ENCODE measurements at regions not wholly inside any gene's neighbourhood (a gene's known extent, or its start where the extent isn't known, plus 50 kb on each side); places are given as distances from the start of the nearest gene placed in this dataset.

GRCh38 chr1:177487481-177487880, 316.7 kb downstream of the BRINP2 start:
- Mint-ChIP-seq H3K4me3 (no peak overlapping the region), H3K27me3 (no peaks in the 10 kb centered on the region), H3K9me3 (peaks cover 0 to 22% (median 7%) of the 10 kb centered on the region in 11 donors), H3K4me1 (no peaks in the 10 kb centered on the region), H3K36me3 (no peaks in the 10 kb centered on the region), H3K27ac (no peak overlapping the region)
- ChIA-PET POLR2A (no interaction called here), CTCF (interaction anchor here (0.7 kb wide), 1 partner anchor 779 kb away, joined by 3 read pairs; no protein-coding TSS in a partner anchor)
- H3K4me3 ChIP-seq (ENCODE audit: low read length): no peak overlapping the region
- H3K36me3 ChIP-seq (ENCODE audit: control insufficient read depth in 2 of 3, insufficient read depth in 3 of 3, low read length in 3 of 3): no peaks in the 10 kb centered on the region
- peaks cover 0 to 3% (median 0%) of the 10 kb centered on the region in 3 experiments for H3K9me3 ChIP-seq (ENCODE audit: control insufficient read depth in 2 of 3, low read length in 3 of 3)
- DNase-seq: no peak
- no peaks in the 10 kb centered on the region for H3K27me3 ChIP-seq (ENCODE audit: control insufficient read depth in 2 of 2, insufficient read depth in 2 of 2, low read length in 2 of 2)
- intact Hi-C loops (cut with micrococcal nuclease): no loop called here
- ATAC-seq: no peak
- no peaks in the 10 kb centered on the region for H3K4me1 ChIP-seq (ENCODE audit: control insufficient read depth in 2 of 2, insufficient read depth in 2 of 2, low read length in 2 of 2)
- no peak overlapping the region for H3K27ac ChIP-seq (ENCODE audit: low read depth, low read length)

GRCh38 chr1:177480741-177481305, 310.1 kb downstream of the BRINP2 start:
- Histone ChIP-seq H3K36me3 (ENCODE audit: control insufficient read depth in 2 of 3, insufficient read depth in 3 of 3, low read length in 3 of 3) (no peaks in the 10 kb centered on the region), H3K4me1 (ENCODE audit: control insufficient read depth in 2 of 2, insufficient read depth in 2 of 2, low read length in 2 of 2) (no peaks in the 10 kb centered on the region), H3K27ac (ENCODE audit: low read depth, low read length) (no peak overlapping the region), H3K4me3 (ENCODE audit: low read length) (no peak overlapping the region), H3K9me3 (ENCODE audit: control insufficient read depth in 2 of 3, low read length in 3 of 3) (no peaks in the 10 kb centered on the region), H3K27me3 (ENCODE audit: control insufficient read depth in 2 of 2, insufficient read depth in 2 of 2, low read length in 2 of 2) (no peaks in the 10 kb centered on the region)
- DNase-seq (no peak), ATAC-seq (no peak)
- ChIA-PET CTCF (no interaction called here), POLR2A (no interaction called here)
- peaks cover 0 to 20% (median 9%) of the 10 kb centered on the region in 11 donors for H3K9me3 Mint-ChIP-seq
- H3K27ac Mint-ChIP-seq: no peak overlapping the region
- no peaks in the 10 kb centered on the region for H3K36me3 Mint-ChIP-seq
- no peaks in the 10 kb centered on the region for H3K27me3 Mint-ChIP-seq
- intact Hi-C loops (cut with micrococcal nuclease): no loop called here
- H3K4me3 Mint-ChIP-seq: no peak overlapping the region
- H3K4me1 Mint-ChIP-seq: peaks cover 0 to 2% (median 0%) of the 10 kb centered on the region in 7 donors

GRCh38 chr1:177479600-177479999, 308.8 kb downstream of the BRINP2 start:
- Mint-ChIP-seq H3K27ac (no peak overlapping the region), H3K4me3 (no peak overlapping the region), H3K4me1 (peaks cover 0 to 2% (median 0%) of the 10 kb centered on the region in 7 donors), H3K27me3 (no peaks in the 10 kb centered on the region), H3K36me3 (no peaks in the 10 kb centered on the region), H3K9me3 (peaks cover 0 to 17% (median 9%) of the 10 kb centered on the region in 11 donors)
- Histone ChIP-seq H3K27me3 (ENCODE audit: control insufficient read depth in 2 of 2, insufficient read depth in 2 of 2, low read length in 2 of 2) (no peaks in the 10 kb centered on the region), H3K4me3 (ENCODE audit: low read length) (no peak overlapping the region), H3K4me1 (ENCODE audit: control insufficient read depth in 2 of 2, insufficient read depth in 2 of 2, low read length in 2 of 2) (no peaks in the 10 kb centered on the region), H3K27ac (ENCODE audit: low read depth, low read length) (no peak overlapping the region), H3K36me3 (ENCODE audit: control insufficient read depth in 2 of 3, insufficient read depth in 3 of 3, low read length in 3 of 3) (no peaks in the 10 kb centered on the region), H3K9me3 (ENCODE audit: control insufficient read depth in 2 of 3, low read length in 3 of 3) (no peaks in the 10 kb centered on the region)
- CTCF ChIA-PET: no interaction called here
- no peak for DNase-seq
- no peak for ATAC-seq
- POLR2A ChIA-PET: no interaction called here
- intact Hi-C loops (cut with micrococcal nuclease): no loop called here

- ChIA-PET POLR2A (no interaction called here), CTCF (no interaction called here)
- H3K27me3 Mint-ChIP-seq: no peaks in the 10 kb centered on the region
- peaks cover 0 to 2% (median 0%) of the 10 kb centered on the region in 7 donors for H3K4me1 Mint-ChIP-seq
- DNase-seq (no peak), ATAC-seq (no peak)
- H3K9me3 ChIP-seq (ENCODE audit: control insufficient read depth in 2 of 3, low read length in 3 of 3): no peaks in the 10 kb centered on the region
- H3K4me3 Mint-ChIP-seq: no peak overlapping the region
- H3K27ac ChIP-seq (ENCODE audit: low read depth, low read length): no peak overlapping the region
- H3K27ac Mint-ChIP-seq: no peak overlapping the region
- H3K4me3 ChIP-seq (ENCODE audit: low read length): no peak overlapping the region
- intact Hi-C loops (cut with micrococcal nuclease): no loop called here
- H3K27me3 ChIP-seq (ENCODE audit: control insufficient read depth in 2 of 2, insufficient read depth in 2 of 2, low read length in 2 of 2): no peaks in the 10 kb centered on the region
- H3K36me3 ChIP-seq (ENCODE audit: control insufficient read depth in 2 of 3, insufficient read depth in 3 of 3, low read length in 3 of 3): no peaks in the 10 kb centered on the region
- no peaks in the 10 kb centered on the region for H3K36me3 Mint-ChIP-seq
- H3K9me3 Mint-ChIP-seq: peaks cover 0 to 19% (median 9%) of the 10 kb centered on the region in 11 donors
- H3K4me1 ChIP-seq (ENCODE audit: control insufficient read depth in 2 of 2, insufficient read depth in 2 of 2, low read length in 2 of 2): no peaks in the 10 kb centered on the region
These were observed 305.9 kb downstream of the BRINP2 start for GRCh38 chr1:177476676-177477075.

GRCh38 chr1:177472567-177472966, 301.8 kb downstream of the BRINP2 start:
- CTCF ChIA-PET: no interaction called here
- Histone ChIP-seq H3K4me3 (ENCODE audit: low read length) (no peak overlapping the region), H3K27me3 (ENCODE audit: control insufficient read depth in 2 of 2, insufficient read depth in 2 of 2, low read length in 2 of 2) (no peaks in the 10 kb centered on the region), H3K27ac (ENCODE audit: low read depth, low read length) (no peak overlapping the region), H3K36me3 (ENCODE audit: control insufficient read depth in 2 of 3, insufficient read depth in 3 of 3, low read length in 3 of 3) (no peaks in the 10 kb centered on the region), H3K9me3 (ENCODE audit: control insufficient read depth in 2 of 3, low read length in 3 of 3) (no peaks in the 10 kb centered on the region), H3K4me1 (ENCODE audit: control insufficient read depth in 2 of 2, insufficient read depth in 2 of 2, low read length in 2 of 2) (no peaks in the 10 kb centered on the region)
- Mint-ChIP-seq H3K4me1 (no peaks in the 10 kb centered on the region), H3K27ac (no peak overlapping the region), H3K27me3 (no peaks in the 10 kb centered on the region), H3K36me3 (no peaks in the 10 kb centered on the region), H3K4me3 (no peak overlapping the region), H3K9me3 (peaks cover 0 to 10% (median 5%) of the 10 kb centered on the region in 11 donors)
- intact Hi-C loops (cut with micrococcal nuclease): no loop called here
- POLR2A ChIA-PET: no interaction called here
- DNase-seq (no peak), ATAC-seq (no peak)

GRCh38 chr1:177471244-177471643, 300.5 kb downstream of the BRINP2 start:
- Mint-ChIP-seq H3K36me3 (no peaks in the 10 kb centered on the region), H3K9me3 (peaks cover 0 to 10% (median 4%) of the 10 kb centered on the region in 11 donors), H3K27ac (no peak overlapping the region), H3K4me3 (no peak overlapping the region), H3K27me3 (no peaks in the 10 kb centered on the region), H3K4me1 (no peaks in the 10 kb centered on the region)
- DNase-seq: no peak
- intact Hi-C loops (cut with micrococcal nuclease): no loop called here
- no peaks in the 10 kb centered on the region for H3K36me3 ChIP-seq (ENCODE audit: control insufficient read depth in 2 of 3, insufficient read depth in 3 of 3, low read length in 3 of 3)
- ChIA-PET CTCF (no interaction called here), POLR2A (no interaction called here)
- H3K4me1 ChIP-seq (ENCODE audit: control insufficient read depth in 2 of 2, insufficient read depth in 2 of 2, low read length in 2 of 2): no peaks in the 10 kb centered on the region
- no peak overlapping the region for H3K4me3 ChIP-seq (ENCODE audit: low read length)
- H3K27me3 ChIP-seq (ENCODE audit: control insufficient read depth in 2 of 2, insufficient read depth in 2 of 2, low read length in 2 of 2): no peaks in the 10 kb centered on the region
- no peak for ATAC-seq
- no peak overlapping the region for H3K27ac ChIP-seq (ENCODE audit: low read depth, low read length)
- no peaks in the 10 kb centered on the region for H3K9me3 ChIP-seq (ENCODE audit: control insufficient read depth in 2 of 3, low read length in 3 of 3)

- no peaks in the 10 kb centered on the region for H3K4me1 Mint-ChIP-seq
- intact Hi-C loops (cut with micrococcal nuclease): no loop called here
- no peaks in the 10 kb centered on the region for H3K36me3 Mint-ChIP-seq
- DNase-seq (no peak), ATAC-seq (no peak)
- H3K4me3 ChIP-seq (ENCODE audit: low read length): no peak overlapping the region
- no peaks in the 10 kb centered on the region for H3K9me3 ChIP-seq (ENCODE audit: control insufficient read depth in 2 of 3, low read length in 3 of 3)
- H3K4me1 ChIP-seq (ENCODE audit: control insufficient read depth in 2 of 2, insufficient read depth in 2 of 2, low read length in 2 of 2): no peaks in the 10 kb centered on the region
- no peak overlapping the region for H3K4me3 Mint-ChIP-seq
- H3K27ac ChIP-seq (ENCODE audit: low read depth, low read length): no peak overlapping the region
- H3K27ac Mint-ChIP-seq: no peak overlapping the region
- CTCF ChIA-PET: no interaction called here
- H3K27me3 ChIP-seq (ENCODE audit: control insufficient read depth in 2 of 2, insufficient read depth in 2 of 2, low read length in 2 of 2): no peaks in the 10 kb centered on the region
- POLR2A ChIA-PET: no interaction called here
- H3K9me3 Mint-ChIP-seq: peaks cover 0 to 8% (median 3%) of the 10 kb centered on the region in 11 donors
- H3K36me3 ChIP-seq (ENCODE audit: control insufficient read depth in 2 of 3, insufficient read depth in 3 of 3, low read length in 3 of 3): no peaks in the 10 kb centered on the region
- H3K27me3 Mint-ChIP-seq: no peaks in the 10 kb centered on the region
These were observed 298.8 kb downstream of the BRINP2 start for GRCh38 chr1:177469519-177469918.

Data from naive thymus-derived CD4-positive, alpha-beta T cell (primary cell).